Liver (tissue), 8 donors: ENCODE measurements at regions not wholly inside any gene's neighbourhood (a gene's known extent, or its start where the extent isn't known, plus 50 kb on each side); places are given as distances from the start of the nearest gene placed in this dataset.

Experiments used
- DNase-seq: peaks from one replicate; pipeline ENCODE4 v3.0.0-alpha.2; 2017; ENCODE audit warnings: low spot score
- H3K27ac ChIP-seq, 2 donors: one replicate each; pipeline ENCODE4 v1.7.0; 2013; ENCODE audit warnings: inconsistent platforms in 2 of 2, low read length in 2 of 2, control low read depth in 1 of 2, low read depth in 1 of 2, mild to moderate bottlenecking in 1 of 2
- H3K27me3 ChIP-seq, 4 donors: one replicate each; pipeline versions ENCODE4 v1.6.1 to v1.7.0; 2013; ENCODE audit warnings: low read length in 3 of 4, inconsistent platforms in 1 of 4, mild to moderate bottlenecking in 1 of 4, moderate library complexity in 1 of 4; ENCODE audit not compliant: control insufficient read depth in 4 of 4, insufficient read depth in 4 of 4
- H3K36me3 ChIP-seq, 4 donors: one replicate each; pipeline versions ENCODE4 v1.6.1 to v1.7.0; 2013; ENCODE audit warnings: low read length in 3 of 4, mild to moderate bottlenecking in 3 of 4, low read depth in 1 of 4, moderate library complexity in 1 of 4; ENCODE audit not compliant: control insufficient read depth in 4 of 4, insufficient read depth in 3 of 4
- H3K4me1 ChIP-seq, 4 donors: one replicate each; pipeline versions ENCODE4 v1.6.1 to v1.7.0; 2013; ENCODE audit warnings: low read length in 3 of 4, mild to moderate bottlenecking in 3 of 4, moderate library complexity in 1 of 4; ENCODE audit not compliant: control insufficient read depth in 4 of 4, insufficient read depth in 4 of 4
- H3K4me3 ChIP-seq, 3 donors: one replicate each; pipeline versions ENCODE4 v1.6.1 to v1.7.0; 2013; ENCODE audit warnings: low read length in 3 of 3, control low read depth in 1 of 3, low read depth in 1 of 3, mild to moderate bottlenecking in 1 of 3
- H3K9ac ChIP-seq, 2 donors: one replicate each; pipeline ENCODE4 v1.7.0; 2013; ENCODE audit warnings: low read length in 2 of 2, mild to moderate bottlenecking in 2 of 2, moderate library complexity in 2 of 2, control low read depth in 1 of 2, low read depth in 1 of 2
- H3K9me3 ChIP-seq, 4 donors: one replicate each; pipeline versions ENCODE4 v1.6.1 to v1.7.0; 2013; ENCODE audit warnings: low read length in 3 of 4; ENCODE audit not compliant: control insufficient read depth in 4 of 4
- EGR1 ChIP-seq, 2 donors: IDR thresholded peaks; 2 replicates each; pipeline ENCODE4 v1.6.1; 2016 to 2018; ENCODE audit warnings: antibody characterized with exemption in 2 of 2, low read depth in 2 of 2
- FOXA2 ChIP-seq: IDR thresholded peaks from 2 replicates; pipeline ENCODE4 v1.6.1; 2016; ENCODE audit warnings: antibody characterized with exemption
- GABPA ChIP-seq, 2 donors: IDR thresholded peaks in 1 of 2; conservative IDR thresholded peaks in 1 of 2; 2 replicates each; pipeline ENCODE4 v1.6.1; 2016; ENCODE audit warnings: antibody characterized with exemption in 2 of 2, mild to moderate bottlenecking in 1 of 2, moderate library complexity in 1 of 2
- HNF4A ChIP-seq, 2 donors: conservative IDR thresholded peaks; 2 replicates each; pipeline ENCODE4 v1.6.1; 2016; ENCODE audit warnings: antibody characterized with exemption in 2 of 2, mild to moderate bottlenecking in 2 of 2
- HNF4G ChIP-seq: IDR thresholded peaks from 2 replicates; pipeline ENCODE4 v1.6.1; 2016; ENCODE audit warnings: antibody characterized with exemption
- JUND ChIP-seq, 2 donors: IDR thresholded peaks; 2 replicates each; pipeline ENCODE4 v1.6.1; 2016; ENCODE audit warnings: antibody characterized with exemption in 2 of 2
- NR2F2 ChIP-seq: IDR thresholded peaks from 2 replicates; pipeline ENCODE4 v1.6.1; 2016; ENCODE audit warnings: antibody characterized with exemption
- RAD21 ChIP-seq, 2 donors: IDR thresholded peaks; 2 replicates each; pipeline ENCODE4 v1.6.1; 2016; ENCODE audit warnings: antibody characterized with exemption in 2 of 2, mild to moderate bottlenecking in 2 of 2
- SP1 ChIP-seq: IDR thresholded peaks from 2 replicates; pipeline ENCODE4 v1.6.1; 2018; ENCODE audit warnings: antibody characterized with exemption, mild to moderate bottlenecking
- TAF1 ChIP-seq: conservative IDR thresholded peaks from 2 replicates; pipeline ENCODE4 v1.6.1; 2016; ENCODE audit warnings: antibody characterized with exemption, mild to moderate bottlenecking
- YY1 ChIP-seq: IDR thresholded peaks from 2 replicates; pipeline ENCODE4 v1.6.1; 2016; ENCODE audit warnings: antibody characterized with exemption, mild to moderate bottlenecking
- WGBS: extraction: QIAGEN DNeasy Blood & Tissue Kit; methylation state at CpG from one replicate; pipeline ENCODE4 v1.1.7; 2013; 5-methylcytosine and 5-hydroxymethylcytosine counted together
- TF ChIP-seq, protein P1 (sequence below): IDR thresholded peaks from 2 replicates; pipeline ENCODE4 v1.6.1; 2016; ENCODE audit warnings: antibody characterized with exemption, mild to moderate bottlenecking
- TF ChIP-seq, protein P2 (sequence below): fragments of 150-350 bp; IDR thresholded peaks from 2 replicates; pipeline ENCODE4 v1.5.1; 2017; ENCODE audit warnings: improper control_type of control experiment, low read depth, low read length; ENCODE audit not compliant: missing input control
- TF ChIP-seq, protein P3 (sequence below): IDR thresholded peaks from 2 replicates; pipeline ENCODE4 v1.6.1; 2016; ENCODE audit warnings: antibody characterized with exemption
- TF ChIP-seq, protein P4 (sequence below): IDR thresholded peaks from 2 replicates; pipeline ENCODE4 v1.6.1; 2016; ENCODE audit warnings: antibody characterized with exemption
- TF ChIP-seq, protein P5 (sequence below): IDR thresholded peaks from 2 replicates; pipeline ENCODE4 v1.6.1; 2016; ENCODE audit warnings: antibody characterized with exemption
- donor health status: healthy.
- donor health status: healthy.
- donor health status: healthy.
- donor health status: healthy.
- donor health status: healthy.

DNA sequence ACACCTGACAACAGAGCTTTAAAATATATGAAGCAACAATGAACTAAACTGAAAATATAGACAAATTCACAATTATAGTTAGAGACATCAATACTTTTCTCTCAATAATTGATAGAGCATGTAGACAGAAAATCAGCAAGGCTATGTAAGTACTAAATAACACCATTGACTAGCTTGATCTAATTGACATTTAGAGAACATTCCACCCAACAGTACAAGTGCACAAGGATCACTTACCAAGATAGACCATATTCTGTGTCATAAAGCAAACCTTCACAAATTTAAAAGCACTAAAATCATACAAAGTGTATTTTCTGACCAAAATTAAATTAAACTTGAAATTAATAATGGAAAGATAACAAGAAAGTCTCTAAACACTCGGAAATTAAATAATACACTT, 562.5 kb downstream of the INSC start:
- TF ChIP-seq RAD21 (IDR thresholded peaks at IDR 0.05), result no peak
- TF ChIP-seq GABPA (IDR thresholded peaks at IDR 0.05 in 1 of 2, conservative IDR thresholded peaks at IDR 0.05 in 1 of 2), result no peak
- no peak for TF ChIP-seq FOXA2
- TF ChIP-seq, protein P1, sequence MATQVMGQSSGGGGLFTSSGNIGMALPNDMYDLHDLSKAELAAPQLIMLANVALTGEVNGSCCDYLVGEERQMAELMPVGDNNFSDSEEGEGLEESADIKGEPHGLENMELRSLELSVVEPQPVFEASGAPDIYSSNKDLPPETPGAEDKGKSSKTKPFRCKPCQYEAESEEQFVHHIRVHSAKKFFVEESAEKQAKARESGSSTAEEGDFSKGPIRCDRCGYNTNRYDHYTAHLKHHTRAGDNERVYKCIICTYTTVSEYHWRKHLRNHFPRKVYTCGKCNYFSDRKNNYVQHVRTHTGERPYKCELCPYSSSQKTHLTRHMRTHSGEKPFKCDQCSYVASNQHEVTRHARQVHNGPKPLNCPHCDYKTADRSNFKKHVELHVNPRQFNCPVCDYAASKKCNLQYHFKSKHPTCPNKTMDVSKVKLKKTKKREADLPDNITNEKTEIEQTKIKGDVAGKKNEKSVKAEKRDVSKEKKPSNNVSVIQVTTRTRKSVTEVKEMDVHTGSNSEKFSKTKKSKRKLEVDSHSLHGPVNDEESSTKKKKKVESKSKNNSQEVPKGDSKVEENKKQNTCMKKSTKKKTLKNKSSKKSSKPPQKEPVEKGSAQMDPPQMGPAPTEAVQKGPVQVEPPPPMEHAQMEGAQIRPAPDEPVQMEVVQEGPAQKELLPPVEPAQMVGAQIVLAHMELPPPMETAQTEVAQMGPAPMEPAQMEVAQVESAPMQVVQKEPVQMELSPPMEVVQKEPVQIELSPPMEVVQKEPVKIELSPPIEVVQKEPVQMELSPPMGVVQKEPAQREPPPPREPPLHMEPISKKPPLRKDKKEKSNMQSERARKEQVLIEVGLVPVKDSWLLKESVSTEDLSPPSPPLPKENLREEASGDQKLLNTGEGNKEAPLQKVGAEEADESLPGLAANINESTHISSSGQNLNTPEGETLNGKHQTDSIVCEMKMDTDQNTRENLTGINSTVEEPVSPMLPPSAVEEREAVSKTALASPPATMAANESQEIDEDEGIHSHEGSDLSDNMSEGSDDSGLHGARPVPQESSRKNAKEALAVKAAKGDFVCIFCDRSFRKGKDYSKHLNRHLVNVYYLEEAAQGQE, result no peak
- TF ChIP-seq, protein P2, sequence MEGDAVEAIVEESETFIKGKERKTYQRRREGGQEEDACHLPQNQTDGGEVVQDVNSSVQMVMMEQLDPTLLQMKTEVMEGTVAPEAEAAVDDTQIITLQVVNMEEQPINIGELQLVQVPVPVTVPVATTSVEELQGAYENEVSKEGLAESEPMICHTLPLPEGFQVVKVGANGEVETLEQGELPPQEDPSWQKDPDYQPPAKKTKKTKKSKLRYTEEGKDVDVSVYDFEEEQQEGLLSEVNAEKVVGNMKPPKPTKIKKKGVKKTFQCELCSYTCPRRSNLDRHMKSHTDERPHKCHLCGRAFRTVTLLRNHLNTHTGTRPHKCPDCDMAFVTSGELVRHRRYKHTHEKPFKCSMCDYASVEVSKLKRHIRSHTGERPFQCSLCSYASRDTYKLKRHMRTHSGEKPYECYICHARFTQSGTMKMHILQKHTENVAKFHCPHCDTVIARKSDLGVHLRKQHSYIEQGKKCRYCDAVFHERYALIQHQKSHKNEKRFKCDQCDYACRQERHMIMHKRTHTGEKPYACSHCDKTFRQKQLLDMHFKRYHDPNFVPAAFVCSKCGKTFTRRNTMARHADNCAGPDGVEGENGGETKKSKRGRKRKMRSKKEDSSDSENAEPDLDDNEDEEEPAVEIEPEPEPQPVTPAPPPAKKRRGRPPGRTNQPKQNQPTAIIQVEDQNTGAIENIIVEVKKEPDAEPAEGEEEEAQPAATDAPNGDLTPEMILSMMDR, result no peak
- no peak for TF ChIP-seq SP1
- 90% methylated on average over 1 of the region's 1 CpG for WGBS
- Histone ChIP-seq H3K4me1 (peaks cover 0 to 12% (median 5%) of the 10 kb centered on the region in 4 donors), H3K9me3 (no peaks in the 10 kb centered on the region), H3K27me3 (no peaks in the 10 kb centered on the region), H3K9ac (no peak overlapping the region), H3K36me3 (no peaks in the 10 kb centered on the region), H3K4me3 (no peak overlapping the region), H3K27ac (no peak overlapping the region)
- no peak for DNase-seq

DNA sequence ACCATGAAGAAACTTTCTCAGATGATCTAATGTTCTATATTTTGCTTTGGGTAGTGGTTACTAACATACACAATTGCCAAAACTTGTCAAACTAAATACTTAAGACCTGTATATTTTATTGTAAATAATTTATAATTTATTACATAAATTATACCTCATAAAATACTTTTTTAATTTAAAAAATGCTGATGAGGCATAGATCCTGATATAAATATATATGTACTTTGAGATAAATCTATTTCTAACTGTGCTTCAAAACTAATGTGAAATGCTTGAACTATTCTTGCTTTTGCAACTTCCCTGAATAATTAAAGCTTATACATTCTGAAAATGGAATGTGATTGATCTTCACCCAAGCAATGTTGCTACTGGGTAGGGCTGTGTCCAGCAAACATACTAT, 568.8 kb downstream of the INSC start:
- Histone ChIP-seq H3K36me3 (no peaks in the 10 kb centered on the region), H3K9ac (no peak overlapping the region), H3K9me3 (no peaks in the 10 kb centered on the region), H3K27ac (no peak overlapping the region), H3K4me1 (peaks cover 0 to 9% (median 4%) of the 10 kb centered on the region in 4 donors), H3K4me3 (no peak overlapping the region), H3K27me3 (no peaks in the 10 kb centered on the region)
- TF ChIP-seq, protein P3, sequence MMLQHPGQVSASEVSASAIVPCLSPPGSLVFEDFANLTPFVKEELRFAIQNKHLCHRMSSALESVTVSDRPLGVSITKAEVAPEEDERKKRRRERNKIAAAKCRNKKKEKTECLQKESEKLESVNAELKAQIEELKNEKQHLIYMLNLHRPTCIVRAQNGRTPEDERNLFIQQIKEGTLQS, result no peak
- no peak for TF ChIP-seq JUND (IDR thresholded peaks at IDR 0.05)
- no peak for TF ChIP-seq TAF1
- DNase-seq, result no peak

DNA sequence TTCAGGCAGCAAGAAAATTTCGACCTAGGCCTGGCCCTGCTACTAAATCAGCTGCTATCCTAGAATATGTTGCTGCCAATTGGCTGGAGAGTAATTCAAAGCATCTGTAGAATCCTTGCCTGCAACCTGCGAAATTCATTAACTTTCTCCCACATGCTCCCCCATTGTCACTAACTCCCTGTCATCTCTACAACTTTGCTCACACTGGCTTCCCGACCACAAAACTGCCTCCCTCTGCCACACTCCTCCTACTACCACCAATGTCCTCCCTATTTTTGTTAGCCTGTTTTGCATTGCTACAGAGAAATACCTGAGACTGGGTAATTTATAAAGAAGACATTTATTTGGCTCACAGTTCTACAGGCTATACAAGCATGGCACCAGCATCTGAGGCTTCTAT, 570.6 kb downstream of the INSC start:
- no peaks in the 10 kb centered on the region for H3K36me3 ChIP-seq
- no peak overlapping the region for H3K4me3 ChIP-seq
- H3K27ac ChIP-seq, result no peak overlapping the region
- H3K9ac ChIP-seq, result no peak overlapping the region
- DNase-seq, result no peak
- WGBS, result 71% methylated on average over 3 of the region's 3 CpGs
- H3K27me3 ChIP-seq, result no peaks in the 10 kb centered on the region
- H3K4me1 ChIP-seq, result peaks cover 0 to 18% (median 7%) of the 10 kb centered on the region in 4 donors
- H3K9me3 ChIP-seq, result no peaks in the 10 kb centered on the region
- TF ChIP-seq, protein P4, sequence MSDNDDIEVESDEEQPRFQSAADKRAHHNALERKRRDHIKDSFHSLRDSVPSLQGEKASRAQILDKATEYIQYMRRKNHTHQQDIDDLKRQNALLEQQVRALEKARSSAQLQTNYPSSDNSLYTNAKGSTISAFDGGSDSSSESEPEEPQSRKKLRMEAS, result no peak
- TF ChIP-seq TAF1, result no peak
- no peak for TF ChIP-seq GABPA (IDR thresholded peaks at IDR 0.05 in 1 of 2, conservative IDR thresholded peaks at IDR 0.05 in 1 of 2)
- TF ChIP-seq JUND (IDR thresholded peaks at IDR 0.05), result no peak
- no peak for TF ChIP-seq YY1
- TF ChIP-seq EGR1 (IDR thresholded peaks at IDR 0.05; ENCODE audit: low read depth in 2 of 2), result no peak
- TF ChIP-seq HNF4A (conservative IDR thresholded peaks at IDR 0.05), result no peak
- no peak for TF ChIP-seq NR2F2
- TF ChIP-seq HNF4G, result no peak
- TF ChIP-seq, protein P2, result no peak
- TF ChIP-seq FOXA2, result no peak
- TF ChIP-seq, protein P5, sequence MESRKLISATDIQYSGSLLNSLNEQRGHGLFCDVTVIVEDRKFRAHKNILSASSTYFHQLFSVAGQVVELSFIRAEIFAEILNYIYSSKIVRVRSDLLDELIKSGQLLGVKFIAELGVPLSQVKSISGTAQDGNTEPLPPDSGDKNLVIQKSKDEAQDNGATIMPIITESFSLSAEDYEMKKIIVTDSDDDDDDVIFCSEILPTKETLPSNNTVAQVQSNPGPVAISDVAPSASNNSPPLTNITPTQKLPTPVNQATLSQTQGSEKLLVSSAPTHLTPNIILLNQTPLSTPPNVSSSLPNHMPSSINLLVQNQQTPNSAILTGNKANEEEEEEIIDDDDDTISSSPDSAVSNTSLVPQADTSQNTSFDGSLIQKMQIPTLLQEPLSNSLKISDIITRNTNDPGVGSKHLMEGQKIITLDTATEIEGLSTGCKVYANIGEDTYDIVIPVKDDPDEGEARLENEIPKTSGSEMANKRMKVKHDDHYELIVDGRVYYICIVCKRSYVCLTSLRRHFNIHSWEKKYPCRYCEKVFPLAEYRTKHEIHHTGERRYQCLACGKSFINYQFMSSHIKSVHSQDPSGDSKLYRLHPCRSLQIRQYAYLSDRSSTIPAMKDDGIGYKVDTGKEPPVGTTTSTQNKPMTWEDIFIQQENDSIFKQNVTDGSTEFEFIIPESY, result no peak
- TF ChIP-seq RAD21 (IDR thresholded peaks at IDR 0.05), result no peak
